CD4-positive, alpha-beta T cell (primary cell): ENCODE measurements at regions not wholly inside any gene's neighbourhood (a gene's known extent, or its start where the extent isn't known, plus 50 kb on each side); places are given as distances from the start of the nearest gene placed in this dataset.

Source experiments
- ATAC-seq: fragments of 200-7000 bp; cut with Tn5 transposase; one replicate; pipeline ENCODE4 v1.10.0; 2022; ENCODE audit warnings: mild to moderate bottlenecking; ENCODE audit not compliant: poor library complexity
- CTCF ChIA-PET: fragments of 350-600 bp; sonication (Branson Sonifier 250); formaldehyde crosslinking; loops from one replicate; lab custom pipeline; 2021; ENCODE audit warnings: antibody characterized with exemption, inconsistent platforms; lab: Charles Lee
- POLR2A ChIA-PET: fragments of 350-600 bp; sonication (Branson Sonifier 250); formaldehyde crosslinking; loops from one replicate; lab custom pipeline; 2021; ENCODE audit warnings: antibody characterized with exemption, inconsistent platforms; lab: Charles Lee
- DNase-seq, 14 experiments: peaks; one replicate each; pipeline ENCODE4 v3.0.0-alpha.2; 2013 to 2020; ENCODE audit warnings: mixed read lengths in 2 of 14
- H3K27ac ChIP-seq, 2 donors: one replicate each; pipeline versions ENCODE4 v1.5.1 to v1.7.0; 2013; ENCODE audit warnings: low read length in 2 of 2, low read depth in 1 of 2, mild to moderate bottlenecking in 1 of 2
- H3K27me3 ChIP-seq, 2 experiments: 1 replicate in 1 of 2; 2 replicates in 1 of 2; pipeline versions ENCODE4 v1.6.1 to v1.7.0; 2013; ENCODE audit warnings: low read length in 2 of 2, control low read depth in 1 of 2, mild to moderate bottlenecking in 1 of 2, moderate library complexity in 1 of 2; ENCODE audit not compliant: insufficient read depth in 2 of 2, control insufficient read depth in 1 of 2
- H3K36me3 ChIP-seq: one replicate; pipeline ENCODE4 v1.6.1; 2013; ENCODE audit warnings: low read length, control low read depth; ENCODE audit not compliant: insufficient read depth
- H3K4me1 ChIP-seq: one replicate; pipeline ENCODE4 v1.6.1; 2013; ENCODE audit warnings: low read length, control low read depth; ENCODE audit not compliant: insufficient read depth
- H3K4me3 ChIP-seq: one replicate; pipeline ENCODE4 v1.5.1; 2013; ENCODE audit warnings: mild to moderate bottlenecking, low read length, moderate library complexity
- H3K9me3 ChIP-seq, 2 experiments: 1 replicate in 1 of 2; 2 replicates in 1 of 2; pipeline versions ENCODE4 v1.6.1 to v1.7.0; 2013; ENCODE audit warnings: low read length in 2 of 2, mild to moderate bottlenecking in 2 of 2, control low read depth in 1 of 2, moderate library complexity in 1 of 2; ENCODE audit not compliant: control insufficient read depth in 1 of 2, insufficient read depth in 1 of 2
- H3K27ac Mint-ChIP-seq: one replicate; pipeline ENCODE4 v1.8.0; 2020; ENCODE audit warnings: mixed read lengths
- H3K27me3 Mint-ChIP-seq: one replicate; pipeline ENCODE4 v1.8.0; 2021; ENCODE audit warnings: mixed read lengths
- H3K36me3 Mint-ChIP-seq: one replicate; pipeline ENCODE4 v1.8.0; 2021; ENCODE audit warnings: low read depth, mixed read lengths
- H3K4me1 Mint-ChIP-seq: one replicate; pipeline ENCODE4 v1.8.0; 2021; ENCODE audit warnings: low read depth, mixed read lengths
- H3K4me3 Mint-ChIP-seq: one replicate; pipeline ENCODE4 v1.8.0; 2020; ENCODE audit warnings: mild to moderate bottlenecking, mixed read lengths
- H3K9me3 Mint-ChIP-seq: one replicate; pipeline ENCODE4 v1.8.0; 2020; ENCODE audit warnings: mixed read lengths
- CTCF ChIP-seq: fragments of 200-600 bp; IDR thresholded peaks from one replicate; pipeline ENCODE4 v1.8.0; 2022; ENCODE audit warnings: antibody characterized with exemption, mild to moderate bottlenecking
- intact Hi-C, 2 experiments: fragments of 100-400 bp; cut with DNase I in 1 of 2; cut with micrococcal nuclease in 1 of 2; formaldehyde crosslinking; loops; one replicate each; pipeline versions ENCODE4 v1.15.1 to v1.9.0; 2023 to 2025; cut with DNase I, micrococcal nuclease

GRCh38 chr2:56715683-56716082 is 531.9 kb downstream of the CCDC85A start:
- no peaks in the 10 kb centered on the region for H3K4me1 Mint-ChIP-seq
- no peak overlapping the region for H3K27ac Mint-ChIP-seq
- H3K27me3 ChIP-seq: no peaks in the 10 kb centered on the region
- intact Hi-C loops: no loop called here
- CTCF ChIA-PET: no interaction called here
- POLR2A ChIA-PET: no interaction called here
- H3K4me1 ChIP-seq: no peaks in the 10 kb centered on the region
- no peaks in the 10 kb centered on the region for H3K36me3 ChIP-seq
- H3K4me3 Mint-ChIP-seq: no peak overlapping the region
- peaks cover 6% of the 10 kb centered on the region for H3K9me3 Mint-ChIP-seq
- no peaks in the 10 kb centered on the region for H3K36me3 Mint-ChIP-seq
- H3K4me3 ChIP-seq: no peak overlapping the region
- no peak for TF ChIP-seq CTCF
- peaks cover 4 to 5% of the 10 kb centered on the region in 2 experiments for H3K9me3 ChIP-seq
- no peak for ATAC-seq
- DNase-seq: no peak
- no peaks in the 10 kb centered on the region for H3K27me3 Mint-ChIP-seq
- H3K27ac ChIP-seq: no peak overlapping the region

- Mint-ChIP-seq H3K4me1 (no peaks in the 10 kb centered on the region), H3K27ac (no peak overlapping the region), H3K27me3 (no peaks in the 10 kb centered on the region), H3K9me3 (peaks cover 10% of the 10 kb centered on the region), H3K36me3 (no peaks in the 10 kb centered on the region), H3K4me3 (no peak overlapping the region)
- intact Hi-C loops: no loop called here
- H3K36me3 ChIP-seq: no peaks in the 10 kb centered on the region
- ChIA-PET POLR2A (no interaction called here), CTCF (no interaction called here)
- peaks cover 0 to 4% of the 10 kb centered on the region in 2 experiments for H3K9me3 ChIP-seq
- H3K4me3 ChIP-seq: no peak overlapping the region
- TF ChIP-seq CTCF: no peak
- no peak for DNase-seq
- no peak for ATAC-seq
- no peaks in the 10 kb centered on the region for H3K4me1 ChIP-seq
- no peak overlapping the region for H3K27ac ChIP-seq
- H3K27me3 ChIP-seq: no peaks in the 10 kb centered on the region
These were observed 534.6 kb downstream of the CCDC85A start for GRCh38 chr2:56718413-56718812.

- Mint-ChIP-seq H3K4me3 (no peak overlapping the region), H3K27me3 (no peaks in the 10 kb centered on the region), H3K36me3 (no peaks in the 10 kb centered on the region), H3K27ac (no peak overlapping the region), H3K4me1 (no peaks in the 10 kb centered on the region), H3K9me3 (peaks cover 14% of the 10 kb centered on the region)
- no peaks in the 10 kb centered on the region for H3K27me3 ChIP-seq
- H3K9me3 ChIP-seq: peaks cover 0 to 10% of the 10 kb centered on the region in 2 experiments
- H3K27ac ChIP-seq: no peak overlapping the region
- ChIA-PET CTCF (no interaction called here), POLR2A (no interaction called here)
- TF ChIP-seq CTCF: no peak
- DNase-seq: no peak
- no peak for ATAC-seq
- no peaks in the 10 kb centered on the region for H3K36me3 ChIP-seq
- intact Hi-C loops: no loop called here
- H3K4me3 ChIP-seq: no peak overlapping the region
- no peaks in the 10 kb centered on the region for H3K4me1 ChIP-seq
These were observed 545.4 kb downstream of the CCDC85A start for GRCh38 chr2:56729212-56729611.
